K562 (cell line): ENCODE measurements at regions not wholly inside any gene's neighbourhood (a gene's known extent, or its start where the extent isn't known, plus 50 kb on each side); places are given as distances from the start of the nearest gene placed in this dataset.

Source experiments
- ATAC-seq: fragments of 200-7000 bp; cut with Tn5 transposase; 3 replicates; pipeline ENCODE4 v1.9.1; 2020; ENCODE audit warnings: moderate library complexity
- BruUV-seq: library from RNA; stranded (reverse); fragments of 400-500 nt; replicated peaks from 2 replicates; lab custom pipeline; 2021; lab: Mats Ljungman, UMichigan
- CTCF ChIA-PET: fragments of 300-600 bp; formaldehyde crosslinking; extraction: SDS; loops from one replicate; lab custom pipeline; 2021; ENCODE audit warnings: low intra/inter-chr PET ratio; lab: Yijun Ruan, JAX
- POLR2A ChIA-PET: fragments of 300-600, 350-650 bp; sonication (Branson Sonifier 250); formaldehyde crosslinking; extraction: SDS; loops from one replicate; lab custom pipeline; 2021; ENCODE audit warnings: antibody characterized with exemption, inconsistent platforms; lab: Yijun Ruan, JAX
- DNase-seq, 4 experiments: peaks; one replicate each; pipeline versions ENCODE4 v3.0.0 to v3.0.0-alpha.2; 2011 to 2018; ENCODE audit warnings: low spot score in 3 of 4, mixed read lengths in 3 of 4; ENCODE audit errors: extremely low read depth in 1 of 4
- FAIRE-seq: peaks from 2 replicates; lab custom pipeline; 2011; peaks lifted over from hg19 to GRCh38; lab: Jason Lieb, UNC
- H2AFZ ChIP-seq: 2 replicates; pipeline ENCODE4 v1.6.0; 2011; ENCODE audit warnings: low read depth, low read length, control low read depth, inconsistent platforms
- H3K27ac ChIP-seq: fragments of 200-600 bp; 3 replicates; pipeline ENCODE4 v1.8.0; 2011; ENCODE audit warnings: low read depth, mild to moderate bottlenecking, control low read depth, inconsistent platforms, low read length, moderate library complexity, mixed read lengths; ENCODE audit errors: extremely low read depth
- H3K27me3 ChIP-seq, 2 experiments: fragments of 300-600 bp in 1 of 2; 2 replicates in 1 of 2; 3 replicates in 1 of 2; pipeline versions ENCODE4 v1.6.0 to v1.8.0; 2011; ENCODE audit warnings: inconsistent platforms in 2 of 2, low read length in 2 of 2, mild to moderate bottlenecking in 1 of 2, mixed read lengths in 1 of 2, moderate library complexity in 1 of 2; ENCODE audit not compliant: control insufficient read depth in 2 of 2, insufficient read depth in 2 of 2
- H3K36me3 ChIP-seq: fragments of 300-600 bp; 3 replicates; pipeline ENCODE4 v1.8.0; 2011; ENCODE audit warnings: mild to moderate bottlenecking, low read length, inconsistent platforms; ENCODE audit not compliant: control insufficient read depth, insufficient read depth
- H3K4me1 ChIP-seq, 2 experiments: fragments of 200-600 bp in 1 of 2; replicated peaks in 1 of 2; 2 replicates in 1 of 2; 3 replicates in 1 of 2; pipeline versions ENCODE4 v1.5.1 to v1.8.0; 2011; ENCODE audit warnings: inconsistent platforms in 2 of 2, low read length in 2 of 2, mild to moderate bottlenecking in 1 of 2, mixed read lengths in 1 of 2, moderate library complexity in 1 of 2; ENCODE audit not compliant: control insufficient read depth in 2 of 2, insufficient read depth in 2 of 2
- H3K4me2 ChIP-seq: 2 replicates; pipeline ENCODE4 v1.6.1; 2011; ENCODE audit warnings: low read length, control low read depth, inconsistent platforms, mixed read lengths; ENCODE audit not compliant: insufficient read depth
- H3K4me3 ChIP-seq: fragments of 200-600 bp; sonication (generic), shearing (Covaris generic); 2 replicates; pipeline ENCODE4 v1.5.1; 2016; ENCODE audit warnings: control low read depth, inconsistent platforms
- H3K79me2 ChIP-seq: fragments of 200-600 bp; 3 replicates; pipeline ENCODE4 v1.8.0; 2011; ENCODE audit warnings: low read length, inconsistent platforms; ENCODE audit not compliant: control insufficient read depth, insufficient read depth
- H3K9ac ChIP-seq, 2 experiments: 2 replicates each; pipeline versions ENCODE4 v1.6.0 to v1.6.1; 2011; ENCODE audit warnings: low read depth in 2 of 2, low read length in 2 of 2, control low read depth in 1 of 2, inconsistent platforms in 1 of 2, mild to moderate bottlenecking in 1 of 2, mixed read lengths in 1 of 2; ENCODE audit not compliant: insufficient read depth in 1 of 2
- H3K9me1 ChIP-seq: one replicate; pipeline ENCODE4 v1.6.0; 2011; ENCODE audit warnings: inconsistent platforms, mild to moderate bottlenecking, low read length, moderate library complexity; ENCODE audit not compliant: control insufficient read depth, insufficient read depth
- H3K9me3 ChIP-seq: replicated peaks from 2 replicates; pipeline ENCODE4 v1.5.1; 2011; ENCODE audit warnings: low read depth, low read length, inconsistent platforms; ENCODE audit not compliant: control insufficient read depth, insufficient read depth
- H4K20me1 ChIP-seq: replicated peaks from 2 replicates; pipeline ENCODE4 v1.6.1; 2011; ENCODE audit warnings: low read length, inconsistent platforms, mixed read lengths; ENCODE audit not compliant: control insufficient read depth, insufficient read depth
- GATA2 ChIP-seq: sonication (generic); formaldehyde crosslinking; IDR thresholded peaks from 2 replicates; pipeline ENCODE4 v1.4.0; 2020; ENCODE audit warnings: mild to moderate bottlenecking, missing genetic modification reagents
- MAZ ChIP-seq, 2 experiments: fragments of 450-650 bp in 1 of 2; sonication (generic) in 1 of 2; formaldehyde crosslinking; IDR thresholded peaks in 1 of 2; conservative IDR thresholded peaks in 1 of 2; 2 replicates each; pipeline versions ENCODE4 v1.4.0 to v1.5.0; 2020; ENCODE audit warnings: mild to moderate bottlenecking in 1 of 2, missing genetic modification reagents in 1 of 2
- MLLT1 ChIP-seq, 2 experiments: fragments of 450-650 bp; IDR thresholded peaks; 2 replicates each; pipeline ENCODE4 v1.6.1; 2016
- MTA3 ChIP-seq: fragments of 450-650 bp; formaldehyde crosslinking; IDR thresholded peaks from 2 replicates; pipeline ENCODE4 v1.6.1; 2017; ENCODE audit warnings: mild to moderate bottlenecking, borderline replicate concordance
- NFE2L1 ChIP-seq: fragments of 450-650 bp; IDR thresholded peaks from 2 replicates; pipeline ENCODE4 v1.6.1; 2016; ENCODE audit warnings: missing genetic modification characterization, low read depth, mild to moderate bottlenecking, missing compliant biosample characterization, moderate library complexity, borderline replicate concordance
- THRA ChIP-seq: fragments of 450-650 bp; IDR thresholded peaks from 2 replicates; pipeline ENCODE4 v1.6.1; 2017; ENCODE audit warnings: mild to moderate bottlenecking, moderate library complexity
- ZBTB1 ChIP-seq: sonication (generic); formaldehyde crosslinking; IDR thresholded peaks from 2 replicates; pipeline ENCODE4 v1.8.1; 2023; ENCODE audit warnings: missing genetic modification reagents, low read depth, mild to moderate bottlenecking, borderline replicate concordance
- ZNF398 ChIP-seq: fragments of 250-450 bp; sonication (Bioruptor Pico); IDR thresholded peaks from 2 replicates; pipeline ENCODE4 v1.8.0; 2021; ENCODE audit warnings: moderate library complexity, mild to moderate bottlenecking, inconsistent platforms
- ZNF449 ChIP-seq: fragments of 250-450 bp; sonication (Bioruptor Pico); IDR thresholded peaks from 2 replicates; pipeline ENCODE4 v1.8.0; 2022; ENCODE audit warnings: moderate library complexity, mild to moderate bottlenecking, inconsistent platforms
- WGBS: fragments of 100-300 bp; shearing (Covaris generic); methylation state at CpG from one replicate; pipeline ENCODE4 v1.1.6; 2016; ENCODE audit warnings: low coverage, mixed read lengths; ENCODE audit not compliant: insufficient coverage; ENCODE audit errors: missing lambda C conversion rate; 5-methylcytosine and 5-hydroxymethylcytosine counted together
- in situ Hi-C: fragments of 300-500 bp; cut with MboI; formaldehyde crosslinking; loops from 4 replicates; pipeline ENCODE4 v1.15.0; 2018; ENCODE audit warnings: inconsistent platforms, mixed read lengths
- intact Hi-C: fragments of 100-400 bp; cut with micrococcal nuclease; formaldehyde crosslinking; loops from 2 replicates; pipeline ENCODE4 v1.14.2; 2022
- TF ChIP-seq, protein P1 (sequence below), 2 experiments: IDR thresholded peaks; 2 replicates each; pipeline ENCODE4 v1.6.1; 2012; ENCODE audit warnings: improper control_type of control experiment in 2 of 2, low read depth in 2 of 2, low read length in 2 of 2, borderline replicate concordance in 1 of 2

DNA sequence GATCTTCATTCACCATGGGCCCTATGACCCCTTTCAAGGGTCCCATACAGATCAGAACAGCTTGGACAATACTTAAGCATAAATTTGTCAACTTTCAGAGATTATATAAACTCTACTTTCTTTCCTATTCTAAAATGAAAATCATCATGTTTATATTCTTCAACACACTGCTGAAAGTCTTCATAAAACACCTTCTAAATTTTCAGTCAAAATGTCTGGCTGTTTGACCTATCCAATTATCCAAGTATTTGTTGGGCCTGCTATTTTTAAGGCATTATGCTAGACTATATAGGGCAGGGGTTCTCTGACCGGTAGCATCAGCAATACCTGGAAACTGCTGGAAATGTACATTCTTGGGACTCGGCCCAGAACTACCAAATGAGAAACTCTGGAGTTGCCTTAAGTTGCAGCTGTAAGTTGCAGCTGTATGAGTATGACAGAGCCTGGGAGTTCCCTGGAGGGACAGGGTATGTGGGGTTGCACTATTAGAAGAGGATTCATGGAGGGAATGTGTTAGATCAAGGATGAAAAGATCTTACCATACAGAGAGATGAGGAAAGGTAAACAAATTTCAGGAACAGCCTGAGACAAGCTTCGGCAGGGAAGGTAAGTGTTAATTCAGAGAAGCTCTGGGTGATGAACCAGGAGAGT lies 293.0 kb downstream of the ADGB start:
- Histone ChIP-seq H3K9ac (peak overlapping the region; percentile 22 to 65; a peak in 3 of 4 replicates), H3K27ac (peak overlapping the region; percentile 65), H2AFZ (peak overlapping the region; percentile 79), H3K4me2 (peak overlapping the region; percentile 79), H3K4me3 (no peak overlapping the region), H3K36me3 (no peaks in the 10 kb centered on the region), H3K4me1 (peaks cover 33 to 90% of the 10 kb centered on the region in 2 experiments), H3K9me1 (no peaks in the 10 kb centered on the region), H4K20me1 (no peaks in the 10 kb centered on the region), H3K79me2 (peaks cover 56% of the 10 kb centered on the region), H3K9me3 (no peaks in the 10 kb centered on the region), H3K27me3 (no peaks in the 10 kb centered on the region)
- DNase-seq (peak in 1 of 4 experiments; percentile 63), ATAC-seq (peak; percentile 4), FAIRE-seq (no peak)
- CTCF ChIA-PET = no interaction called here
- intact Hi-C loops (loop anchor here (2.0 kb wide), 1 partner anchor 15 kb away; no protein-coding TSS in a partner anchor), in situ Hi-C loops (loop anchor here (25.0 kb wide), 1 partner anchor 321 kb away; the partner anchor contains the start of gene STXBP5)
- 13% methylated on average over 3 of the region's 3 CpGs for WGBS
- BruUV-seq = no TSS peak
- POLR2A ChIA-PET = interaction anchor here (0.6 to 4.3 kb wide), 12 partner anchors 8 to 1004 kb away, joined by 3 to 17 read pairs (median 3); no protein-coding TSS in a partner anchor
- no peak for TF ChIP-seq ZBTB1
- no peak for TF ChIP-seq ZNF398 (CRISPR knock-in tag)
- TF ChIP-seq THRA = no peak
- TF ChIP-seq MLLT1 (IDR thresholded peaks at IDR 0.05) = peak; percentile 89 to 93
- no peak for TF ChIP-seq NFE2L1 (tag)
- TF ChIP-seq, protein P1, sequence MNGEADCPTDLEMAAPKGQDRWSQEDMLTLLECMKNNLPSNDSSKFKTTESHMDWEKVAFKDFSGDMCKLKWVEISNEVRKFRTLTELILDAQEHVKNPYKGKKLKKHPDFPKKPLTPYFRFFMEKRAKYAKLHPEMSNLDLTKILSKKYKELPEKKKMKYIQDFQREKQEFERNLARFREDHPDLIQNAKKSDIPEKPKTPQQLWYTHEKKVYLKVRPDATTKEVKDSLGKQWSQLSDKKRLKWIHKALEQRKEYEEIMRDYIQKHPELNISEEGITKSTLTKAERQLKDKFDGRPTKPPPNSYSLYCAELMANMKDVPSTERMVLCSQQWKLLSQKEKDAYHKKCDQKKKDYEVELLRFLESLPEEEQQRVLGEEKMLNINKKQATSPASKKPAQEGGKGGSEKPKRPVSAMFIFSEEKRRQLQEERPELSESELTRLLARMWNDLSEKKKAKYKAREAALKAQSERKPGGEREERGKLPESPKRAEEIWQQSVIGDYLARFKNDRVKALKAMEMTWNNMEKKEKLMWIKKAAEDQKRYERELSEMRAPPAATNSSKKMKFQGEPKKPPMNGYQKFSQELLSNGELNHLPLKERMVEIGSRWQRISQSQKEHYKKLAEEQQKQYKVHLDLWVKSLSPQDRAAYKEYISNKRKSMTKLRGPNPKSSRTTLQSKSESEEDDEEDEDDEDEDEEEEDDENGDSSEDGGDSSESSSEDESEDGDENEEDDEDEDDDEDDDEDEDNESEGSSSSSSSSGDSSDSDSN (IDR thresholded peaks at IDR 0.05; ENCODE audit: borderline replicate concordance in 1 of 2, low read depth in 2 of 2, low read length in 2 of 2) = no peak
- TF ChIP-seq MTA3 = peak; percentile 63; the same call in 1 of the 2 replicates
- TF ChIP-seq GATA2 (CRISPR knock-in tag) = no peak
- TF ChIP-seq ZNF449 (CRISPR knock-in tag) = peak; percentile 25; the same call in 1 of the 2 replicates
- peak in 1 of 2 experiments; percentile 3; a peak in 1 of 4 replicates for TF ChIP-seq MAZ (CRISPR knock-in tag; conservative IDR thresholded peaks at IDR 0.05 in 1 of 2, IDR thresholded peaks at IDR 0.05 in 1 of 2)
